Stimulated activated CD4-positive, alpha-beta T cell treated with anti-CD3 and anti-CD28 coated beads, TNF-alpha, amount 100 ng/mL, for 1 hour (primary cell): ENCODE measurements at regions not wholly inside any gene's neighbourhood (a gene's known extent, or its start where the extent isn't known, plus 50 kb on each side); places are given as distances from the start of the nearest gene placed in this dataset.

Experiments
- DNase-seq, 3 donors: peaks; one replicate each; pipeline ENCODE4 v3.0.0-alpha.2; 2020; ENCODE audit warnings: low read depth in 3 of 3, low spot score in 1 of 3

DNA sequence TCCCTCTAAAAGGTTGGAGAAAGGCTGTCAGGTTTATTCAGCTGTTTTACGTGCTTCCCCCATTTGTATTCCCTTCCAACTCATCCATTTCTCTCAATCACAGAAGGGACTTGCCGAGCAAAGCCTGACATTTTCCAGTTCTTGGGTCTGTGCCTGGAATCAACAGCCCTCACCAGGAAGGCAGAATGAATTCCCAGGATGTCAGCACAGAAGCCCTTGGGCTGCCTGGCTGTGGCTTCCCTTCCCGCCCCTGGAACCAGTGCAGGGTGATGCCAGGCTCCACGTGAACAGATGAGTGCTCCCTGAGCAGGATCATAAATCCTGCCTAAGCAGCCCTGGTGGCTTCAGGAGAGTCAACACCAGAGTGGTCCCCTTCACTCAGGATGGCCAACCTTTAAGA, 86.1 kb upstream of the CD83 start:
- no peak for DNase-seq

DNA sequence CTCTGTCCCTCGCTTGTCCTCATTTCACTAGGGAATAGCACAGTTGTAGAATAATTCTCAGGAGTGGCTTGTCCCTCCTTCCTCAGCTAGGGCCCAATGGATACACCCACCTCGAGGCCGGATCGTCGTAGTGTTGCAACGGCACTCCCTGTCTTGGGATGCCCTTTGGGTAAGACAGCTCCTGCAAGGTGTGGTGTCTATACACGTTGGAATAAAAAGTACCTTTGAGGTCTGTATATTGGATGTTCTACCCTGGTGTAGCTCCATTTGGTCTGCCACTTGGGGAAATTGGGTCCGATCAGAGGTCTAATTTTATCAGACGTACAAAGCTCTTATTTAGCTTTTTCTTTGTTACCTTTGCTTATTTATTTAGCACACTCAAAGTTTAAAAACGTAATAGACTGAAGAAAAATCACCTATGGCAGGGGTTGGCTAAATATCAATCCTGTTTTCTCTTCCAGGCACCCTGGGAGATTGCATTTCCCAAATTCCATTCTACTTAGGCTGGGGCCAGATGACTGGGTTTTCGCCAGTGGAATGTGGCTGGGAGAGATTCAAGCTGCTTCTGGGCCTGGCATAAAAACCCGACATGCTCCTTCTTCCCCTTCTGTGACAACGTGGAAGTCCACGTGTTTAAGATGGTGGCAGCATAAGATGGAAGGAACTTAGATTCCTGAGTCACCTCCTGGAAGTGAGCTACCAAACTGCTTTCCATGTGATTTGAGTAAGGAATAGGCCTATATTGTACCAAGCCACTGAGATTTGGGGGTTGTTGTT, 82.3 kb upstream of the CD83 start:
- DNase-seq = no peak

DNA sequence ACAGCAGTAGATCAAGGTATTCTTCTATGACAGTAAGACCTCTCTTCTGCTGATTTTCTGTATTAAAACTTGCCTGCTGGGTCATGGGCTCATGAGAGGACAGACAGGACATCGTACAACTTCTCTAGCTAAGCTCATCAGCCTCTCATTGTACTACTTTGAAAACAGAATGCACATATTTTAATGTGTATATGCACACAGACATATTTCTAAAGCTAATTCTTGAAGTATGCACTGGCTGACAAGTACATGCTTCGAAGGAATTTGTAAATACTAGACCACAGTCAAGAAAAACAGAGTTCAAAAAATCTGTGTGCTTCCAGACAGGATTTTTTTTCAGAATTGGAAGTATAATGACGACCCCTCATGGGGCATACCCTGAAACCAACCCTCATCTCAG, 81.7 kb upstream of the CD83 start:
- no peak for DNase-seq

DNA sequence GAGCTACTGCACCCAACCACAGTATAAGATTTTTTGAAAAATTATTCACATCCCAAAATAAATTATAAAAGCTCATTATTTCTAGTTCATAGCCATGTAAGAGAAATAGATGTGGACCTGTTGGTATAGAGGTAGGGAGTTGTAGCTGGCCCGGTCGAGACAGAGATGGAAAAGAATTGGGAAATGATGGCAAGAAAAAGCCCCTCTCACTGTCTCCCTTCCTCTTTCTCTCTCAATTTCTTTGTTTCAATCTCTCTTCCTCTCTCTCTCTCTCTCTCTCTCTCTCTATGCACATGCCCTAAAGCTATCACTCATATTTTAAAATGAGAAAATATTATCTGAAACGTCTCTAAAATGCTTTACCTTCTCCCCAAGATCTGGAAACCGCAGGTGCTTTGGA, 80.7 kb upstream of the CD83 start:
- DNase-seq = no peak

DNA sequence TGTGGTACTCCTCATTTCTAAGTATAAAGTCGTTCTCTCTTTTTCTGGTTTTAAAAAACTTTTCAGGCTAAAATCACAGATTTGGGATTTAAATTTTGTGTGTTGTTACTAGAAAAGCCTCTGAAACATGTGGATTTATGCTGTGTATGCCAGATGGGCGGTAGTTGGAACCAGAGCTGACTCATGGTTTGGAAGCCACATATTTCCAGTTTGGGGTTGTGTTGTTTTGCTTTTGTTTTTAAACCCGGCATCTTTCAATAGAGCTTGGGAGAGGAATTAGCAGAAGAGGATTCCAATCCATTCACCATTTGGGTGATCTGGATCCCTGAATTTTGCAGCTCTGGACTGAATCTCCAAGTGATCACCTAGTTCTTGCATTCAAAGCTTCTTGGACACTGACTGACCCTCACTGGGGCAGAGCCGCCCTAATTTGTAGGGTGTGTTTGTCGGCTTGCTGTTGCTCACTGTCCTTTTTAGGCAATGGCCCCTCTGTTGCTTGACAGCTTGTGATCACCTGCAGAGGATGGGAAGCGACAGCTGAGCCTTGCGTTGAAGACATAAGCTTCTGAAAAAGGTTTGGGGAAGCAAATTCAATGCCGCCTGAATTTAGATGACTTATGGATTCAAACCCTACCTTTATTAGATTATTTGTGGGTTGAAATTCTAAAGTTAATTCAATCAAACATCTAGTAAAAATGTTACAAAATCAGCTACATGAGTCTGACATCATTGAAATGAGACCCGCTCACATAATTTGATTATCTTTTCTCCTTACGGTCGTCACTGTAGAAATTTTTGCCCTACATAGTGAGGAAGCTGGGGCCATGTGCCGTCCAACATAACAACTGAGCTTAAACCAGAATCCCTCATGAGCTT, 79.9 kb upstream of the CD83 start:
- no peak for DNase-seq

DNA sequence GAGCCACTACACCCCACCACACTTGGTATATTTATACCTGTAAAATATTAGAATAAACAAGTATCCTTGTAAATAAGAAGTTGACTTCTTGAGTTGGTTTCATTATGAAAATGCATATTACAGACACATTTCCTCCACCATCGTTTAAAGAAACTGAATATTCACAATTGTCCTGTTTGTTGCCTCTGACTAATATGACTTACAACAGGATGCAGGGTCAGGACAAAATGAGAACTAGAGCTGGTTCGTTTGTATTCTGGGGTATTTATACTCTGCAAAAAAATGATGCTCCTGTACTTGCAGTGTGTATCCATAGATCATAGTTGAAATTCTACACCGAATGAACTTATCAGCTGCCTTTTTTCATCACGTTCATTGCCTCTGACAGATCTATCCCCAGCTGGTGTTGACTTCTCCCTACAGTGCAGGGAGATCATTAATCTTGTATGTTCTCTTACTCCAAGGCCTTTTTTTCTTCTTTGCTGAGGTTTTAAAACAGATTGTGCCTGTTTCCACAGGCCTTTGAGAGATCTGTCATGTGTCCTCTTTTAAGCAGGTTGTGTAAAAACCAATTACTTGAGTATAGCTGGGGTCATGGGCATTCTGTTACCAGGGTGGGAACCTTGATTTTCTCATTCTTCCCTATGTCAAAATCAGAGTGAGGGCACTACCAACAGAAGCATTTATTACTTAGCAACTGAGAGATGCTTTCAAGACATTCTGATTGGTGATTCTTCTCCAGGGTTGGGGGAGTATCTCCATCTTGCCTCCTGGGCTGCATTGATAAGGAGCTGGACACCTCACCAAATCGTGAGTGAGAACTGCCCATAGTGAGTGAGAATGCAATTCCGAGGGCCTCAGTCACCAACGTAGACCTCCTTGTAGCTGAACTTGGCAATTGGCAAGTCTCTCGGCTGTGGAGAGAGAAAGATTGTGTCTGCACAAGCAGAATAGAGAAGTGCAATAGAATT, 78.8 kb upstream of the CD83 start:
- no peak for DNase-seq

DNA sequence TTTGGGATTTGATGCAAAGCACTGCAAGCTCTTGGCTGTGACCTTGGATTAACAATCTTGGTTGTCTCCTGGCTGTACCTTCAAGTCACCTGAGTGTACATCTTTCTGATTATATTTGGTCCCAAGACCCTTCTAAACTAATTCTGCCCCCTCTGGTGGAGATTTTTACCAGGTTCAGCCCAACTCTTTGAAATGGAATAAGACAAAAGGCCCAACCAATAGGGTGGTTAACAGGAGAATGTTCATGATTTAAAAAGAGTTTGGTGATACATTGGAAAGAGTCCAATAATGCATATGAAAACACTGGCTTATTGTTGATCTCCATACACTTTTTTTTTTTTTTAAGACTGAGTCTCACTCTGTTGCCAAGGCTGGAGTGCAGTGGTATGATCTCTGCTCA, 77.5 kb upstream of the CD83 start:
- no peak for DNase-seq

DNA sequence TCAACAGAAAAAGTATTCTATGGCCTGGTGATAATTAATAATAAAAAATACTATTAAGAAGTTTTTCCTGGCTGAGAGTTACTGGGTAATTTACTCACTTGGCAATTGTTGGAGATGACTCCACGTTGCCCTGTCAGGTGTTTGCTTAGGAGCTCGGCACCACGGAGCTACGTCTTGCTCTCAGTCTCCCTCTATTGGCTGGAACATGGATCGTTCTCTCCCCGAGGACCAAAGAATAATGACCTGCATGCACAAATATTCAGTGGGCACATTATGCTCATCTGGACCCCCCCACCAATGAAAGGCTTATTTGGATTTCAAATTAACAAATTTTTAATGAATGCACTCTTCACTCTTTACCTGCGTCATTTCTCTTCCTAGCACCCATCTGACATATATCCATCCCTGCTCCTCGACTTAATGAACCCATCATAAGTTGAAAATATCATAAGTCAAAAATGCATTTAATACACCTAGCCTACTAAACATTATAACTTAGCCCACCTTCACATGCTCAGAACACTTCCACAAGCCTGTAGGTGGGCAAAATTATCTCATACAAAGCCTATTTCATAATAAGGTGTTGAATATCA, 71.0 kb upstream of the CD83 start:
- peak in 1 of 3 donors; percentile 18 for DNase-seq

DNA sequence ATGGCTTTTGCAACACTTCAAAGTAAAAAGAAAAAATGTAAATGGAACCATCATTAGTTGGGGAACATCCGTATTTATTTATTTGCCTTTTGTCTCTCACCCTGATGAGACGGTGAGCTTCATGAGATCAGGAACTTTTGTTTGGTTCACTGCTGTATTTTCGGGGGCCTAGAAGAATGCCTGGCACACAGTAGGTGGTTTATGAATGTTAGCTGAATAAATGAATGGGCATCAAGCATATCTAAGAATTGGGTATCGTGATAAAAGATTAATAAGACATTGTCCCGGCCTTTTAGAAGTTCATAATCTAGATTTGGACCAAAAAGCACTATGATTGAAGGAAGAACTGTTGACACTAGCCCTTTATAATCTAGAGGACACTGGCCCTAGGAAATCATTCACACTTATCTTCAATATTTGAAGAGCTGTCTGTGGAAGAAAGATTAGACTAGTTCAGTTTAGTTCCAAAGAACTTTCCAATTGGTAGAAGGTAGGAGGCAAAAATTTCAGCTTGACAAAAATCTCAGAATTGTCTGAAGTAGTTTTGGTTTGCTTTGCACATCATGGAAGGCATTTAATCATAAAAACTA, 70.3 kb upstream of the CD83 start:
- no peak for DNase-seq

DNA sequence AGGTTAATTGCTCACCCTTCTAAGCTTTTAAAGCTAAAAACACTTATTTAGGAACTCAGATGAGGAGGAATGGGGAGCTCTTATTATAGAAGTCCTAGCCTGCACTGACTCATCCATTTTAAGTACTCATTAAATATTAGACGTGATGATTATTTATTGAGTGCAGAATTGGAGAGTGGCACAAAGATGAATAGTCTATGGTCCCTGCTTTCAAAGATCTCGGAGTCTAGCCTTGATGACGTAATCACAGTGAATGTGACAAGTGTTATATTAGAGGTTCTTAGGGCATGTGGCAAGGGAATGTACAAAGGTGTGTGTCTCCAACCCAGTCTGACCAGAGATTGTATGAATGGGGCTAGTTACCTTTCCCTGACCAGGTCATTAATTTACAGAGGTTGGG, 68.7 kb upstream of the CD83 start:
- no peak for DNase-seq

DNA sequence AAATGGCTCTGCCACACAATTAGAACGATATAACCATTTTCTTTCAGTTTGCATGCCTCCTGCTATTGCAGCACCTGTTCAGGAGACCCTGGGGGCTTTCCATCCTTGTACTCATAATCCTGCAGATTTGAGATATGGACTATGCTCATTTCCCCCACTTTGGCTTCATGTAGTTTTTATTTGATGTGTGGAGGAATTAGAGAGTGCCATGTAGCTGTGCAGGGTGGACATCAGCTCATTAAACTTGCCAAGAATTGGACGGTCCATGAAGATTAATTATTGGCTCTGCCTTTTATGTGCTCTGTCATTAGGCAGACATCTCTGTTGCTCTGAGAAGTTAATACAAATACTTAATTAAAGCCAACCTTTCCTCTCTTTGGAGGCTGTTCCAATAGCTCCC, 66.2 kb upstream of the CD83 start:
- DNase-seq = no peak

DNA sequence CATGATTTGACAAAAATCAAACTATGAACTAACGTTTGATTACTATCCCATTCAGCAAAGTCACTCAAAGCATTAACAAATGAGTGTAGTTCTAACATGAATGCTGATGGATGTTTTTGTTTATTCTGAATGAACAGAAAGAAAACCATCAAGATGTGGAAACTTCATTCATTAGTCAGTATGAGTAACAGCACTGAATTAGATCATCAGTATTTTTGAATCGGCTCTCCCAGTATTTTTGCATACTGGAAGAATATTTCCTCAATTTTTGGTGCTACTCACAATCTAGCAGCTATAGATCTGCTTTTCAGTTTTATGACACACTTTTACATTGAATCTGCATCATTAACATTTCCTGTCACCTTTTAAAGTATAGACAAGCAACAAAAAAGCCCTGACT, 63.8 kb upstream of the CD83 start:
- no peak for DNase-seq

DNA sequence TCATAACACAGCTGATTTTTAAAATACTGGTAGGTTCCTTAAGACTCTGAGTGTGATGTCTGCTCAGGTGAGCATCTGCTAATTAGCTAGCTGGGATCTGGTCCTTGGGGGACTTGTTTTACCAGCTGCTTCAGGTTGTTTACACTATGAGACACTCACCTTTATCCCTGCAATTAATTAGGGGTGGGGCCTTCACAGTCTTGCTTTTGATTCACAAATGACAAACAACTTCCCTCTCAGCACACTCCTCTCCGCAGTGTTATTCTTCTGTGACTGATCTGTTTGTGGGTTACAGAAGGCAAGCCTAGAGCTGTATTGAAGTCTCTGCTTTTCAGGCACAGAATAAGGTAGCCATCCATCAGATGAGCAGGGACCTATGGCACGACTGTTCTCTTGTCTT, 62.0 kb upstream of the CD83 start:
- no peak for DNase-seq

DNA sequence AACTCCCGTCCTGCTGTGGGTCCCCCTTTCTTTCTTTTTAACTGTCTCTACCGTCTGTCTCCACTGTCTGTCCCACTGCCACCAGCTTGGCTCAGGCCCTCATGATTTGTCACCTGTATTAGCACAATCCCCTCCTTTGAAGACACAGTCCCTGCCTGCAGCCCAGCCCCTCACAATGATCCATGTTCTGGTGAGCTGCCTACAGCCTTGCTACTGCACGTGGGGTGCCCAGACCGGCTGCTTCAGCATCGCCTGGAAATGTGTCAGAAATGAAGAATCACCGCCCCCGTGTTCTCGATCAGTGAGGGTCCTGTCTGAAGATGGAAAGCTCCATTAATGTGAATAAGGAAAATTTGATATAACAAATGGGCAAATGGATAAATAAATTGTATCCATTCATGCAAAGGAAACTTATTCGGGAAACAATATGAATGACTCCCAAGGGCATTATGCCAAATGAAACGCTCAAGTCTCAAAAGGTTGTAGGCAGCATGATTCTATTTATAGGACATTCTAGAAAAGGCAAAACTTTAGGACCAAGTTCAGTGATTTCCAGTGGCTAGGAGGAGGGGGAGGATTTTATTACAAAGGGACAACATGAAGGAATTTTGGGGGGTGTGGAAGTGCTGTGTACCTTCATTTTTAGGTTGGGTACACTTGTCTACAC, 59.4 kb upstream of the CD83 start:
- DNase-seq = no peak

DNA sequence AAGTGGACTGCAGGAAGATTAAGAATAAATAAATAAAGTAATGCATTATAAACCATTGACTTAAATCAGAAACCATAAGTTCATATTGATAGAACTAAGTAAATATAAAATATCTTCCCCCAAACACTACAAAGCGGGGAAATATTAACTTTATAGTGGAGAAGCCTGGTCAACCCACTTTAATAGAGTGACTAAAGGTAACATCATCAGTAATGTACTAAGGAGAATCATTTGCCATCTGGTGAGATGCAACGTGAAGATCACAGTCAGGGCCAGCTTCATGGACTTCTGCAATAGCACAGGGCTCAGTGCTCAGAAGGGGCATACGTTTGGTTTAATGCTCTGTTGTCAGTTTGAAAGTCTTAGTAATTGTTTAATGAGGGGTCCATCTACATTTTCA, 58.8 kb upstream of the CD83 start:
- DNase-seq = no peak

DNA sequence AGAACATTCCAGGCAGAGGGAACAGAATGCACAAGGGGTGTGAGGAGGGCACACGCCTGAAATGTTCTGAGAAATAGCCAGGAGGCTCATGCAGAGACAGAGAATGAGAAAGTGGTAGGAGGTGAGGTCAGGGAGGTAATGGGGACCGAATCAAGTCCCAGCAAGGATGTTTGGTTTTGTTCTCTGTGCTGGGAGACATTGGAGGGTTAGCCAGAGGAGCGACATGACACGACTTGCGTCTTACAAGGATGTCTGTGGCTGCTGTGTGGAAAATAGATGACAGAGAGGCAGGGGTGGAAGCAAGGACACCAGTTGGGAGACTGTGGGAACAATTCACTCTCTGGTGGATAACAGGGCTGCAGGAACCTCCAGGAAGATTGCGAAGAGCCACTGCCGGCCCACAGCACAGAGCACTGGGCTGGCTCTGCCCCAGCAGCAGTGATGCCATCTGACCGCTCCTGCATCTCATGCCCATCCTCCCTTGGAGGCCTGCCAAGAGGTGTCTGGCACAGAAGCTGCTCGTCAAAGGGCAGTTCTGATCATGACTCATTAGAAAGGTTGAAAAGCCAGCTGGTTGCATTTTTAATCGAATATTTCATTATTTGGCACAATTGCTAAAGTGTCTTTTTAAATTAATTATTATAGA, 57.7 kb upstream of the CD83 start:
- DNase-seq = no peak

DNA sequence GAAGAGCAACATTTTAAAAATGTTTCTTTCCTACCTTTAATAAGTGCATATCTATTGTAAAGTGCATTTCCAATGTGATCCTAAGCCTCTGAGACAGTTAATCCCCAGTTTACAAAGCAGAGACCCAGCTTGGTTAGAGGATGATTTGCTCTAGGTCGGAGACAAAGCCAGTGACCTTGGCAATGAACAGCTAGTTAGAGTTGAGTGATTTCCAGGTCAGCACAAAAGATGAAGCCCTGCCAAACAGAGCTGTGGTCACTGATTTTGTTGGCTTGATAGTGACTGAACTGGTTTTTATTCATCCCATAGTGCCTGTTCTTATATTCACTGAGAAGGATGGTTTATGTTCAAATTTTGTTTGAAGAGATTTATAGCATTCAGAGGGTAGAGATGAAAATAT, 56.6 kb upstream of the CD83 start:
- DNase-seq = no peak

DNA sequence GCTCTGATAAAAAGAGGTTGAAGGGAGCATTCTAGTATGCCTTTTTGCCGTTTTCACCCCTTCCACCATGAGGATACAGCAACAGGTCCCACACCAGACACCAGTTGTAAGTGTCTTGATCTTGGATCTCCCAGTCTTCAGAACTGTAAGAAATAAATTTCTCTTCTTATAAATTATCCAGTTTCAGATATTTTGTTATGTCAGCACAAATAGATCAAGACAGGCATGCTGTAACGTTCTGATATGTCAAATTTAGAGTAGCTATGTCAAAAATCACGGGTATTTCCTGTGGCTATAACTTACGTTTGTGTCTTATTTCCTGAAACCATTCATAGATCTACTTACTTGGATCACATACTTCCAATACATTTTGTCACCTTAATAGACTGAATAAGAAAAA, 55.9 kb upstream of the CD83 start:
- DNase-seq = no peak

DNA sequence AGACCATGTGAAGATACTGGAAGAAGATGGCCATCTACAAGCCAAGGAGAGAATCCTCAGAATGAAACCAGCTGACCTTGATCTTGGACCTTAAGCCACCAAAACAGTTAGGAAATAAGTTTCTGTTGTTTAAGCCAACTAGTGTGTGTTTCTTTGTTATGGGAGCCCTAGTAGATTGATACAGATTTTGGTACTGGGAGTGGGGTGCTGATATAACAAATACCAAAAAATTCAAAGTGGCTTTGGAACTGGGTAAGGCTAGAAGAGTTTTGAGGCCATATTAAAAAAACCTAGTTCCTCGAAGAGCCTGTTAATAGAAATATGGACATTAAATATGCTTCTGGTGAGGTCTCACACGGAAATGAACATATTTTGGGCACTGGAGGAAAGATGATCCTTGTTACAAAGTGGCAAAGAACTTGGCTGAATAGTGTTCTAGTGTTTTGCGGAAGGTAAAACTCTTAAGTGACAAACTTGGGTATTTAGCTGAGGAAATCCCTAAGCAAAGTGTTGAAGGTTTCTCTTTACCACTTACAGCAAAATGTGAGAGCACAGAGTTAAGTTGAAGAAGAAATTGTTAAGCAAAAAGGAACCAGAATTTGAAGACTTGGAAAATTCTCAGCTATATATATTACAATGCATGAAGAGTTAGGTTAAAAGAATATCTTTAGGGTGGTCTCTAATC, 55.1 kb upstream of the CD83 start:
- DNase-seq = no peak
